ENCODE measurements at regions not wholly inside any gene's neighbourhood (a gene's known extent, or its start where the extent isn't known, plus 50 kb on each side); places are given as distances from the start of the nearest gene placed in this dataset.

DNA sequence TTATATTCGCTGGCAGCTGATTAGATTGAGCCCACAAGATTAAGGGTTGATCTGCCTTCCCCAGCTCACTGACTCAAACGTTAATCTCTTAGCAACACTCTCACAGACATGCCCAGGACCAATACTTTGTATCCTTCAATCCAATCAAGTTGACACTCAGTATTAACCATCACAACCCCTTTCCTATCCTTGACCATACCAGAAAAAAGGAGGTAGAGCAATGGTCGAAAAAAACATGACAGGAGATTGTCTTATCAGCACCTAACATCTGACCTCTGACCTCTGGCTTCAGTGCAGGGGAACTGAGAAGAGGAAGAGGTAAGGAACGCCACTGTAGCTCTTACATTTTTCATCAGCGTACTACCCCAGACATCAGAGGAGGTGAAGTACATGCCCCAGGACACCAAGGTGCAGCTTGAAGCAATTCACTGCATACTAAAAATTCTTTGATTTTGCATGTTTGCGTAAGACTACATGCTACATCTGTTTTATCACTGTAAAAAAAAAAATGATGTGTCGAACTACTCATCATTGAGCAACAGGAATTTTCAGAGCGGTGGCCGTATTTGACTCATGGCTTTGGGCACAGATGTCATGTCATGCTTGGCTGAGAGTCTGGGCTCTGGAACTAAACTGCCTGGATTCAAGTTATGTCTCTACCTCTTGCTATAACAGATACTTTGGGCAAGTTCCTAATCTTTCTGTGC, 188.0 kb upstream of the TAB2 start:
- no peak overlapping the region for H3K4me2 ChIP-seq (ENCODE audit: low read length)
- FAIRE-seq (peak; percentile 52), DNase-seq (ENCODE audit: low read depth) (peak; percentile 66)
- Mint-ChIP-seq H3K36me3 (ENCODE audit: low read depth, unreplicated experiment) (peaks cover 2% of the 10 kb centered on the region), H3K27me3 (ENCODE audit: low read depth, unreplicated experiment) (no peaks in the 10 kb centered on the region), H3K4me3 (ENCODE audit: unreplicated experiment) (no peak overlapping the region), H3K27ac (ENCODE audit: unreplicated experiment) (no peak overlapping the region), H3K9me3 (ENCODE audit: unreplicated experiment) (peaks cover 3% of the 10 kb centered on the region), H3K4me1 (ENCODE audit: low read depth, unreplicated experiment) (peaks cover 3% of the 10 kb centered on the region)
- H4K20me1 ChIP-seq (ENCODE audit: insufficient read depth, low read length) = no peaks in the 10 kb centered on the region
- no peak overlapping the region for H3K4me3 ChIP-seq (ENCODE audit: insufficient read depth, low read depth, low read length)
- no peaks in the 10 kb centered on the region for H3K79me2 ChIP-seq (ENCODE audit: insufficient read depth, low read length)
- no peak overlapping the region for H3K9ac ChIP-seq (ENCODE audit: low read length)
- H3K36me3 ChIP-seq (ENCODE audit: insufficient read depth, low read length) = no peaks in the 10 kb centered on the region
- H3K27ac ChIP-seq (ENCODE audit: low read depth, low read length) = no peak overlapping the region
- no peak overlapping the region for H2AFZ ChIP-seq (ENCODE audit: low read depth, low read length)
- no peaks in the 10 kb centered on the region for H3K27me3 ChIP-seq (ENCODE audit: insufficient read depth, low read length)
- no peaks in the 10 kb centered on the region for H3K4me1 ChIP-seq (ENCODE audit: insufficient read depth, low read length)
- no peaks in the 10 kb centered on the region for H3K9me3 ChIP-seq (ENCODE audit: insufficient read depth, low read depth, low read length)
- TF ChIP-seq EZH2 (IDR thresholded peaks at IDR 0.05; ENCODE audit: insufficient read depth, low read length) (no peak), CTCF (IDR thresholded peaks at IDR 0.05; ENCODE audit: insufficient read depth, low read depth, low read length) (no peak)

GRCh38 chr6:149130090-149130489, 187.4 kb upstream of the TAB2 start:
- no peak for FAIRE-seq
- H3K36me3 Mint-ChIP-seq (ENCODE audit: low read depth, unreplicated experiment) = peaks cover 2% of the 10 kb centered on the region
- peaks cover 3% of the 10 kb centered on the region for H3K4me1 Mint-ChIP-seq (ENCODE audit: low read depth, unreplicated experiment)

More at GRCh38 chr6:149130090-149130489, 187.4 kb upstream of the TAB2 start:
- H4K20me1 ChIP-seq (ENCODE audit: insufficient read depth, low read length) = no peaks in the 10 kb centered on the region
- no peaks in the 10 kb centered on the region for H3K36me3 ChIP-seq (ENCODE audit: insufficient read depth, low read length)
- Mint-ChIP-seq H3K27ac (ENCODE audit: unreplicated experiment) (no peak overlapping the region), H3K9me3 (ENCODE audit: unreplicated experiment) (peaks cover 3% of the 10 kb centered on the region), H3K4me3 (ENCODE audit: unreplicated experiment) (no peak overlapping the region), H3K27me3 (ENCODE audit: low read depth, unreplicated experiment) (no peaks in the 10 kb centered on the region)
- no peak overlapping the region for H3K4me2 ChIP-seq (ENCODE audit: low read length)
- TF ChIP-seq EZH2 (IDR thresholded peaks at IDR 0.05; ENCODE audit: insufficient read depth, low read length) (no peak), CTCF (IDR thresholded peaks at IDR 0.05; ENCODE audit: insufficient read depth, low read depth, low read length) (no peak)
- no peaks in the 10 kb centered on the region for H3K79me2 ChIP-seq (ENCODE audit: insufficient read depth, low read length)
- H3K27me3 ChIP-seq (ENCODE audit: insufficient read depth, low read length) = no peaks in the 10 kb centered on the region
- no peak overlapping the region for H3K9ac ChIP-seq (ENCODE audit: low read length)
- no peak for DNase-seq (ENCODE audit: low read depth)
- H3K4me1 ChIP-seq (ENCODE audit: insufficient read depth, low read length) = no peaks in the 10 kb centered on the region
- H3K9me3 ChIP-seq (ENCODE audit: insufficient read depth, low read depth, low read length) = no peaks in the 10 kb centered on the region
- H3K4me3 ChIP-seq (ENCODE audit: insufficient read depth, low read depth, low read length) = no peak overlapping the region
- H3K27ac ChIP-seq (ENCODE audit: low read depth, low read length) = no peak overlapping the region
- no peak overlapping the region for H2AFZ ChIP-seq (ENCODE audit: low read depth, low read length)

All from astrocyte (in vitro differentiated cells and primary cell).